ENCODE measurements at regions not wholly inside any gene's neighbourhood (a gene's known extent, or its start where the extent isn't known, plus 50 kb on each side); places are given as distances from the start of the nearest gene placed in this dataset.
"Not testable (repeated sequence)": the region's sequence is repeated elsewhere in the genome, so short reads cannot be mapped to it uniquely, and the experiment has no call there.

DNA sequence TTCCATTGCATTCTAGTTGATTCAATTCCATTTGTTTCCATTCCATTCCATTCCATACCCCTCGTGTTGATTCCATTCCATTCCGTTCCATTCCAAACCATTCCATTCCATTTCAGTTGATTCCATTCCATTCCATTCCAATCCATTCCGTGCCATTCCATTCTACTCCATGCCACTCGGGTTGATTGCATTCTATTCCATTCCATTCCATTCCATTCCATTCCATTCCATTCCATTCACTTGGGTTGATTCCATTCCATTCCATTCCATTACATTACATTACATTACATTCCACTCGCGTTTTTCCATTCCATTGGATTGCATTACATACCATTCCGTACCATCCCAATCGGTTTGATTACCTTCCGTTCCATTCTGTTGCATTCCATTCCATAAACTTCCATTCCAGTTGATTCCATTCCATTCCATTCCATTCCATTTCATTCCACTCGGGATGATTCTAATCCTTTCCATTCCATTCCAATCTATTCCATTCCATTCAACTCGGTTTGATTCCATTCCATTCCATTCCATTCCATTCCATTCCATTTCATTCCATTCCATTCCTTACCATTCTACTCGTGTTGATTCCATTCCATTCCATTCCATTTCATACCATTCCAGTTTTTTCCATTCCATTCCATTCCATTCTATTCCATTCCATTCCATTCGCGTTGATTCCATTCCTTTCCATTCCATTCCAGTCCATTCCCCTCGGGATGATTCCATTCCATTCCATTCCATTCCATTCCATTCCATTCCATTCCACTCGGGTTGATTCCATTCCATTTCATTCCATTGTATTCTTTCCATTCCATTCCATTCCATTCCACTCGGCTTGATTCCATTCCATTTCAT, 1140.4 kb downstream of the RPIA start:
- no peak overlapping the region for H3K4me3 ChIP-seq (ENCODE audit: low read depth, low read length)
- DNase-seq (ENCODE audit: low read depth): no peak
- TF ChIP-seq, protein P1, sequence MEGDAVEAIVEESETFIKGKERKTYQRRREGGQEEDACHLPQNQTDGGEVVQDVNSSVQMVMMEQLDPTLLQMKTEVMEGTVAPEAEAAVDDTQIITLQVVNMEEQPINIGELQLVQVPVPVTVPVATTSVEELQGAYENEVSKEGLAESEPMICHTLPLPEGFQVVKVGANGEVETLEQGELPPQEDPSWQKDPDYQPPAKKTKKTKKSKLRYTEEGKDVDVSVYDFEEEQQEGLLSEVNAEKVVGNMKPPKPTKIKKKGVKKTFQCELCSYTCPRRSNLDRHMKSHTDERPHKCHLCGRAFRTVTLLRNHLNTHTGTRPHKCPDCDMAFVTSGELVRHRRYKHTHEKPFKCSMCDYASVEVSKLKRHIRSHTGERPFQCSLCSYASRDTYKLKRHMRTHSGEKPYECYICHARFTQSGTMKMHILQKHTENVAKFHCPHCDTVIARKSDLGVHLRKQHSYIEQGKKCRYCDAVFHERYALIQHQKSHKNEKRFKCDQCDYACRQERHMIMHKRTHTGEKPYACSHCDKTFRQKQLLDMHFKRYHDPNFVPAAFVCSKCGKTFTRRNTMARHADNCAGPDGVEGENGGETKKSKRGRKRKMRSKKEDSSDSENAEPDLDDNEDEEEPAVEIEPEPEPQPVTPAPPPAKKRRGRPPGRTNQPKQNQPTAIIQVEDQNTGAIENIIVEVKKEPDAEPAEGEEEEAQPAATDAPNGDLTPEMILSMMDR (IDR thresholded peaks at IDR 0.05; ENCODE audit: insufficient read depth, low read length): no peak

DNA sequence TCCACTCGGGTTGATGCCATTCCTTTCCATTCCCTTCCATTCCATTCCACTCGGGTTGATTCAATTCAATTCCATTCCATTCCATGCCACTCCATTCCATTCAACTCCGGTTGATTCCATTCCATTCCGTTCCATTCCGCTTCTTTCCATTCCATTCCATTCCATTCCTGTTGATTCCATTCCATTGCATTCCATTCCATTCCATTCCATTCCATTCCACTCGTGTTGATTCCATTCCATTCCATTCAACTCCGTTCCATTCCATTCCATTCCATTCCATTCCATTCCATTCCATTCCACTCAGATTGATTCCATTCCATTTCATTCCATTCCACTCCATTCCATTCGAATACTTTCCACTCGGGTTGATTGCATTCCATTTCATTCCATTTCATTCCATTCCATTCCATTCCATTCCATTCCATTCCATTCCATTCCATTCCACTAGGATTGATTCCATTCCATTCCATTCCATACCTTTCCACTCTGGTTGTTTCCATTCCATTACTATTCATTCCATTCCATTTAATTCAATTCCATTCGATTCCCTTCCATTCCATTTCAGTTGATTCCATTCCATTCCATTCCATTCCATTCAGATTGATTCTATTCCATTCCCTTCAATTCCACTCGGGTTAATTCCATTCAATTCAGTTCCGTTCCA, 1141.8 kb downstream of the RPIA start:
- TF ChIP-seq, protein P1 (IDR thresholded peaks at IDR 0.05; ENCODE audit: insufficient read depth, low read length): no peak
- no peak overlapping the region for H3K4me3 ChIP-seq (ENCODE audit: low read depth, low read length)
- no peak for DNase-seq (ENCODE audit: low read depth)

DNA sequence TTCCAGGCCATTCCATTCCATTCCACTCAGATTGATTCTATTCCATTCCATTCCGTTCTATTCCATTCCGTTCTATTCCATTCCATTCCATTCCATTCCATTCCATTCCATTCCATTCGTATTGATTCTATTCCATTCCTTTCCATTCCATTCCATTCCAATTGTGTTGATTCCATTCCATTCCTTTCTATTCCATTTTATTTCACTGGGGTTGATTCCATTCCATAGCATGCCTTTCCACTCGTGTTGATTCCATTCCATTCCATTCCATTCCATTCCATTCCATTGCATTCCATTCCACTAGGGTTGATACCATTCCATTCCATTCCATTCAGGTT, 1142.3 kb downstream of the RPIA start:
- TF ChIP-seq, protein P1 (IDR thresholded peaks at IDR 0.05; ENCODE audit: insufficient read depth, low read length): no peak
- H3K4me3 ChIP-seq (ENCODE audit: low read depth, low read length): no peak overlapping the region
- DNase-seq (ENCODE audit: low read depth): peak; percentile 51

DNA sequence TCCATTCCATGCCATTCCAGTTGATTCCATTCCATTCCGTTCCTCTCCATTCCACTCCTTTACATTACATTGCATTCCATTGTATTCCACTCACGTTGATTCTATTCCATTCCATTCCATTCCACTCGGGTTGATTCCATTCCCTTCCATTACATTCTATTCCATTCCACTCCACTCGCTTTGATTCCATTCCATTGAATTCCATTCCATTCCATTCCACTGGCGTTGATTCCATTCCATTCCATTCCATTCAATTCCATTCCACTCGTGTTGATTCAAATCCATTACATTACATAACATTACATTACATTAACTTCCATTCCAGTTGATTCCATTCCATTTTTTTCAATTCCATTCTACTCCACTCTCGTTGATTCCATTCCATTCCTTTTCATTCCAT, 1142.8 kb downstream of the RPIA start:
- TF ChIP-seq, protein P1 (IDR thresholded peaks at IDR 0.05; ENCODE audit: insufficient read depth, low read length): no peak

DNA sequence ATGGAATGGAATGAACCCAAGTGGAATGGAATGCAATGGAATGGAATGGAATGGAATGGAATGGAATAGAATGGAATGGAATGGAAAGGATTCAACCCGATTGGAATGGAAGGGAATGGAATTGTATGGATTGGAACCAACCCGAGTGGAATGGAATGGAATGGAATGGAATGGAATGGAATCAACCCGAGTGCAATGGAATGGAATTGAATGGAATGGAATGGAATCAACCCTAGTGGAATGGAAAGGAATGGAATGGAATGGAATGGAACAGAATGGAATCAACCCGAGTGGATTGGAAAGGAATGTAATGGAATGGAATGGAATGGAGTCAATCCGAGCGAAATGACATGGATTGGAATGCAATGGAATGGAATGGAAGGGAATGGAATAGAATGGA, 1144.9 kb downstream of the RPIA start:
- DNase-seq (ENCODE audit: low read depth): peak; percentile 59
- H3K4me3 ChIP-seq (ENCODE audit: low read depth, low read length): not testable (repeated sequence)

More for the DNA sequence above, 1142.8 kb downstream of the RPIA start:
- no peak overlapping the region for H3K4me3 ChIP-seq (ENCODE audit: low read depth, low read length)
- DNase-seq (ENCODE audit: low read depth): no peak

DNA sequence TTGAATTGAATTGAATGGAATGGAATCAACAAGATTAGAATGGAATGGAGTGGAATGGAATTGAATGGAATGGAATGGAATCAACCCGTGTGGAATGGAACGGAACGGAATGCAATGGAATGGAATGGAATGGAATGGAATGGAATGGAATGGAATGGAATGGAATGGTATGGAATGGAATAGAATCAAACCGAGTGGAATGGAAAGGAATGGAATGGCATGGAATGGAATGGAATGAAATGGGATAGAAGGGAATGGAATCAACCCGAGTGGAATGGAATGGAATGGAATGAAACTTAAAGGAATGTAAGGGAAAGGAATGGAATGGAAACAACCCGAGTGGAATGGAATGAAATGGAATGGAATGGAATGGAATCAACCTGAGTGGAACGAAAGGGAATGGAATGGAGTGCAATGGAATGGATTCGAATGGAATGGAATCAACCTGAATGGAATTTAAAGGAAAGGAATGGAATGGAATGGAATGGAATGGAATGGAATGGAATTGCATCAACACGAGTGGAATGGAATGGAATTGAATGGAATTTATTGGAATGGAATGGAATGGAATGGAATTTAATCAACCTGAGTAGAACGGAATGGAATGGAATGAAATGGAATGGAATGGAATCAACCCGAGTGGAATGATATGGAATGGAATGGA, 1146.6 kb downstream of the RPIA start:
- TF ChIP-seq, protein P1 (IDR thresholded peaks at IDR 0.05; ENCODE audit: insufficient read depth, low read length): no peak
- H3K4me3 ChIP-seq (ENCODE audit: low read depth, low read length): no peak overlapping the region
- DNase-seq (ENCODE audit: low read depth): no peak

DNA sequence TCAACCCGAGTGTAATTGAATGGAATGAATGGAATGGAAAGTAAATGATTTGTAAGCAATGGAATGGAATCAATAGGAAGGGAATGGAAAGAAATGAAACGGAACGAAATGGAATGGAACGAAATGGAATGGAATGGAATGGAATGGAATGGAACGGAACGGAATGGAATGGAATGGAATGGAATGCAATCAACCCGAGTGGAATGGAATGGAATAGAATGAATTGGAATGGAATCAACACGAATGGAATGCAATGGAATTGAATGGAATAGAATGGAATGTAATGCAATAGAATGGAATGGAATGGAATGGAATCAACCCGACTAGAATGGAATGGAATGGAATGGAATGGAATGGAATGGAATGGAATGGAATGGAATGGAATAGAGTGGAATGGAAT, 1148.7 kb downstream of the RPIA start:
- H3K4me3 ChIP-seq (ENCODE audit: low read depth, low read length); DNase-seq (ENCODE audit: low read depth): not testable (repeated sequence)

DNA sequence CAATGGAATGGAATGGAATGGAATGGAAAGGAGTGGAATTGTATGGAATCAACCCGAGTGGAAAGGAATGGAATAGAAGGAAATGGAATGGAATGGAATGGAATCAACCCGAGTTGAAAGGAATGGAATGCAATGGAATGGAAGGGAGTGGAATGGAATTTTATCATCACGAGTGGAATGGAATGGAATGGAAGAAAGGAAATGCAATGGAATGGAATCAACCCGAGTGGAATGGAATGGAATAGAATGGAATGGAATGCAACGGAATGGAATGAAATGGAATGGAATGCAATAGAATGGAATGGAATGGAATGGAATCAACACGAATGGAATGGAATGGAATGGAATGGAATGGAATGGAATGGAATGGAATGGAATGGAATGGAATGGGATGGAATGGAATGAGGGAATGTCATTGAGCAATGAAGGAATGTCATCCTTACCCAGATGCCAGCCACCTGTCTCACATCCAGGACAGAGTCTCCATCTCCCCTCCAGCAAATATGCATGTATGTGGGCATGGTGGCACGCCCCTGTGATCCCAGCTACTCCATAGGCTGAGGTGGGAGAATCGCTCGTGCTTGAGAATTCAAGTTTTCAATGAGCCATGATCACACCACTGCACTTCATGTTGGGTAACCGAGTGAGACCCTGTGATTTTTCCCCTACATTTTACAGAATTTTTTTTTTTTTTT, 1149.5 kb downstream of the RPIA start:
- DNase-seq (ENCODE audit: low read depth); H3K4me3 ChIP-seq (ENCODE audit: low read depth, low read length): not testable (repeated sequence)
